ENCODE measurements at regions not wholly inside any gene's neighbourhood (a gene's known extent, or its start where the extent isn't known, plus 50 kb on each side); places are given as distances from the start of the nearest gene placed in this dataset.

DNA sequence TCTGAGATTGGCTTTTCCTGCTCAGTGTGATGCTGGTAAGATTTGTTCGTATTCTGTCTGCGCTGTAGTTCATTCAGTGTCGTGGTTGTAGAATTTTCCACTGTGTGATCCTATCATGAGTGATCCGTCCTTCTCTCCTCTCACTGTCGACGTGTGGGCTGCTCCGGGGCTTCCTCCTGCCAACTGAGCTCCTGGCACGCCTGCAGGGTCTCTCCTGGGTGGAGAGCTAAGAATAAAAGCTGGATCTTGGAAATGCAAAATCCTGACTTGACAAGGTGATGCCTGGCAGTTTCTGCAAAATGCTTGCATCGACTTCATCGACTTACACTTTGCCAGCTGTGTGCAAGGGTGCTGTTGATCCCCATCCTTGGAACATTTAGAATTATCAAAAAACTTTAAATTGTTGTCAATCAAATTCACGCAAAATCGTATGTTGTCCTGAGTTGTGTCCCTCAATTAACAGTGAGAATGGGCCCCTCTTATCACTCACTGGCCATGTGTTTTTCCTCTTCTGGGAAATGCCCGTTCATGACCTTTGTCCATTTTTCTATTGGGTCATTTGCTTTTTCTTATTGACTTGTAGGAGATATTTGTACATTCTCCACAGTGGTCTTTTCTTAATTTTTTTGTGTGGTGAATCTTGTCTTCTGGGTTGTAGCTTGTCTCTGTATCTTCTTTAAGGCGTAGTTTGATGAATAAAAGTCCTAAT lies 125.5 kb downstream of the CRYAA start:
- Mint-ChIP-seq H3K4me3 (no peak overlapping the region), H3K27ac (no peak overlapping the region), H3K4me1 (no peaks in the 10 kb centered on the region), H3K36me3 (peaks cover 0 to under 1% (median 0%) of the 10 kb centered on the region in 3 donors), H3K9me3 (peaks cover 0 to 3% (median 0%) of the 10 kb centered on the region in 6 donors), H3K27me3 (ENCODE audit: low read depth in 3 of 3) (peaks cover 1 to 12% (median 7%) of the 10 kb centered on the region in 3 donors)
- no peak for DNase-seq

DNA sequence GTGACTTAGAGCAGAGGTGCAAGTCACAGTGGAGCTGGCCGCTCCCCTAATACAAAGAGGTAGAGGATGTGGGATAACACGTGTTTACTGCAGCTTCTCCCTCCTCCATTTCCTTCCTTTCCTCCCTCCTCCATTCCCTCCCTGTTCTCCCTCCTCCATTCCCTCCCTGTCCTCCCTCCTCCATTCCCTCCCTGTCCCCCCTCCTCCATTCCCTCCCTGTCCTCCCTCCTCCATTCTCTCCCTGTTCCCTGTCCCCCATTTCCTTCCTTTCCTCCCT lies 124.0 kb downstream of the CRYAA start:
- Mint-ChIP-seq H3K4me3 (no peak overlapping the region), H3K9me3 (peaks cover 0 to 3% (median 0%) of the 10 kb centered on the region in 6 donors), H3K27ac (peak overlapping the region in 1 of 6 donors; percentile 17), H3K36me3 (peaks cover 0 to 2% (median 0%) of the 10 kb centered on the region in 3 donors), H3K4me1 (no peaks in the 10 kb centered on the region), H3K27me3 (ENCODE audit: low read depth in 3 of 3) (peaks cover 0 to 12% (median 2%) of the 10 kb centered on the region in 3 donors)
- DNase-seq: no peak

DNA sequence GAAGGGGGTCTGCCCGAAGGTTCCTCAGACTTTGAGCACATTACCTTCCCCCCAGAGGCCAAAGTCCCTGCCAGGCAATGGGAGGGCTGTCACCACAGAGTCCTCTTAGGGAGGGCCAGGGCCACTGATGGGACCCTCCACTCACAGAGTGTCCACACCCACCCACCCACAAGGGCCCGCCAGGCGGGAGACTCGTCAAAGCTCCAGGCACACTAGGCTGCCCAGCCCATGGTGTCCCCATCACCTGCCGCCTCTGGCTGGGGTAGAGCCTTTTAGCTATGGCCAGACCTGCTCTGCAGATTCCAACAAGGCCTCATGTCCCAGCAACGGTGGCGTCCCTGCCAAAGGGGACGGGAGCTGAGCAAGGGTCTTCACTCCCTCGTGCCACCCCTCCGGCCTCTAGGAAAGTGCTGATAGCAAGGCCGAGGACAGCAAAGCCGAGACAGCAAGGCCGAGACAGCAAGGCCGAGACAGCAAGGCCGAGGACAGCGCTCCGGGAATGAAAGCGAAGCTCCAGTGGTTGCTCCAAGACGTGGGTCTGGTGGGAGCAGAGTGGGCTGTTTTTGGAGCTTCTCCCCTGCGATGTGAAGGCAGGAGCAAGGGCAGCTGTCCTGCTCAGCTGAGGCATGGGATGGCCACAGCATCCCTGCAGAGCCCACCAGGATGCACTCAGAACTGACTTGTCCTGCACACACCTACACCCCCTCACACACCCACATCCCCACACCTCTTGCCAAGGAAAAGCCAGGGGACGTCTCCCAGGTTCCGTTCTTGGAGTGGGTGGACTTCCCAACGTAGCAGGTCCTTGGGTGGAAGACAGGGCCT lies 123.4 kb downstream of the CRYAA start:
- Mint-ChIP-seq H3K36me3 (peaks cover 0 to 2% (median 0%) of the 10 kb centered on the region in 3 donors), H3K4me3 (no peak overlapping the region), H3K27ac (peak overlapping the region in 1 of 6 donors; percentile 17), H3K9me3 (peaks cover 0 to 3% (median 0%) of the 10 kb centered on the region in 6 donors), H3K27me3 (ENCODE audit: low read depth in 3 of 3) (peaks cover under 1 to 12% (median 2%) of the 10 kb centered on the region in 3 donors), H3K4me1 (no peaks in the 10 kb centered on the region)
- DNase-seq: no peak

DNA sequence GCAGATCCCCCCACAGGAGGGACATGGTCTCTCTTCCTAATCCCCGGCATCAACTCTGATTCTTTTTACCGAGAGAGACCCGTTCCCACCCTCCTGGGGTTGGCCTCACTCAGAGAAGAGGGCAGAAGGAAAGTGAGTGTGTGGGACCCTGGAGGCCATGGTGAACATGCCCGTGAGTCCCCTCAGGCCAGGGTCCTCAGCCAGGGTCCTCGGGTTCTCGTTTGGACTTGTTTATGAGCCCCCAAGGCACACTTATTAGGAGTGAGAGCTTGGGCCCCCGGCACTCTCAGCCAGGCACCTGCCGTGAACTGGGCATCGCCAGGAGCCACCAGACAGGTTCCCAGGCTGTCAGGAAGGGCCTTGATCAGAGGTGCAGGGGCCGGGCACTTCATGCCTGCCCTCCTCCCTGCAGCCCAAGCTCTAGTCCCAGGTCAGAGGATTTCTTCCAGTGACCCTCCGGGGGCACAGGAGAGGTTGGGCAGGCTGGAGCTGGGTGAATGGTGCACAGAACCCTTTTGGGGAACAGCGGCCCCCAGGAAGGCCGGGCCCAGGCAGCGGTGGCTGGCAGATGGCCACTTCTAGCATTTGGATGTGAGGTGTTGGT lies 122.6 kb downstream of the CRYAA start:
- DNase-seq: no peak
- H3K27me3 Mint-ChIP-seq (ENCODE audit: low read depth in 3 of 3): peaks cover 2 to 12% (median 2%) of the 10 kb centered on the region in 3 donors
- no peak overlapping the region for H3K27ac Mint-ChIP-seq
- no peak overlapping the region for H3K4me3 Mint-ChIP-seq
- H3K36me3 Mint-ChIP-seq: peaks cover 0 to 2% (median 0%) of the 10 kb centered on the region in 3 donors
- H3K9me3 Mint-ChIP-seq: peaks cover 0 to 3% (median 0%) of the 10 kb centered on the region in 6 donors
- H3K4me1 Mint-ChIP-seq: no peaks in the 10 kb centered on the region

DNA sequence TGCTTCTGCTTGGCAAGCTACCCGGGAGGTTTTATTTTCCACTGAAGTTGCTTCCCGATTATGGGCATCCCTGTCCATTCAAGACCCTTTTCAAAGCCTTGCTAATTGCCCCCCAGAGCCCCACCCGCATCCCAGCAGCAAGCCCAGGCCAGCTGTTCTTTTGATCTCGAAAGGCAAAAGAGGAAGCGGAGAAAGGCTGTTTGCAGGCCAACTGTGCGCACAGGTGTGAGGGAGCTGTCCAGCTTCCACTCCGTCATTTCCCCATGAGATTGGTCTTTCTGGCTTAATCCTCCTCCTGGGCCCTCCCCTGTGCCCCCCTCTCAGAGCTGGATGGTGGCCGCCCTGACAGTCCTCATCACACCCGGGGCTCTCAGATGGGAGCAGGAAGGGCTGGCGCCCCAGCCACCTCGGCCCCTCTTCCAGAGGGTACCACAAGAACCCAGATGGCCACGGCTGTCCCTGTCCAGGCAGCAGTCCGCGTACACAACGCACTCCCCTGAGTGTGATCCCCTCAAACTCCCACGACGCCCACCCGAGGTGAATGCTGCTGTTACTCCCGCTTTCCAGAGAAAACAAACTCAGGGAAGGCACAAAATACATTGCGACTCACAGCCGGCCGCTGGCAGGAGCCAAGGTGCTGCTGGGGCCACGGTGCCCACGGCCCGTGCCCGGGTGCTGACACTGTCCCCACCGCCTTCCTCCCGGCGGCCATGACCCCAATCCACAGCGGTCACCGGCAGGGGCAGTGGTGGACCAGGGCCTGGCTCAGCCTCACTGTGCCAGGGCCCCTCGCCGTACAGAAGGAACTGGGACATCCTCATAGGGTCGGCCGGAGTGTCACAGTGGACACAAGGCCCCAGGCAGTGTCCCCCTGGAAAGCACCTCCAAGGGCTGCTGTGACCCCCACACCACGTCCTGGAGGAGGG lies 121.9 kb downstream of the CRYAA start:
- H3K4me3 Mint-ChIP-seq: no peak overlapping the region
- H3K4me1 Mint-ChIP-seq: no peaks in the 10 kb centered on the region
- peaks cover 2 to 10% (median 2%) of the 10 kb centered on the region in 3 donors for H3K27me3 Mint-ChIP-seq (ENCODE audit: low read depth in 3 of 3)
- peaks cover 0 to 2% (median 0%) of the 10 kb centered on the region in 6 donors for H3K9me3 Mint-ChIP-seq
- no peak overlapping the region for H3K27ac Mint-ChIP-seq
- H3K36me3 Mint-ChIP-seq: peaks cover 0 to 2% (median 0%) of the 10 kb centered on the region in 3 donors
- no peak for DNase-seq

DNA sequence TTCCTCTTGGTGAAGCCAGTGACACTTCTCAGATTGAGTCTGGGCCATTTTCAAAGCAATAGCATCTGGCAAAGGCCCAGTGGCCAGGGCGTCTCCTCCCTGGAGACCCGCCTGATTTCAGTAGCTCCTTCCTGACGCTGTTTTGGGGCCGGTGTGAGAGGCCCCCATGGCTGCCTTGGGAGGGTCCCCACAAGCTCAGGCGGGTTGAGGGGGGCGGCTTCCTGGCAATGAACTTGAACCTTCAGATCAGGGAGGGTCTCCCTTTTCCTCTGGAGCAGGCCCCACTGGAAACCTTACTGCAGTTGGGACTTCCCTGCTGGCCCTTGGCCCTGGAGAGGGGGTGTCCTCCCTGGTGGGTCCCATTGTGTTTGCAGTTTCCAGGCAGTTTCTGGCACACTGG lies 121.2 kb downstream of the CRYAA start:
- Mint-ChIP-seq H3K4me1 (no peaks in the 10 kb centered on the region), H3K27me3 (ENCODE audit: low read depth in 3 of 3) (peaks cover 2 to 6% (median 2%) of the 10 kb centered on the region in 3 donors), H3K4me3 (no peak overlapping the region), H3K9me3 (no peaks in the 10 kb centered on the region), H3K36me3 (peaks cover 0 to 2% (median 0%) of the 10 kb centered on the region in 3 donors), H3K27ac (no peak overlapping the region)
- DNase-seq: no peak

DNA sequence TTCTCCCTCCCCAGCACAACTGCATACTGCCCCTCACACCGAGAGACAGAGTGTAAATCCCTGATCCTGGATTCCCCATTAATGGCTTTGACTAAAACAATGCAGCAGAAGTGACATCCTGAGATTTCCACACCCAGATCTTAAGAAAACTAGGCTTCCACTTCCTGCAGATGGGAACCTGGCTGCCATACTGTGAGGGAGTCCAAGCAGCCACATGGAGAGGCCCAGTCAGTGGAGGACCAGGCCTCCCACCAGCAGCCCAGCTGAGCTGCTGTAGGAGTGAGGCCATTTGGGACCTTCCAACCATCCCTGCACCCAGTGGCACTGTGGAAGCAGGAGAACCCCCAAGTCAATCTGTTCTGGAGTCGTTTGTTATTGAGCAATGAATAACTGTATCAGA lies 120.6 kb downstream of the CRYAA start:
- Mint-ChIP-seq H3K4me1 (no peaks in the 10 kb centered on the region), H3K27ac (no peak overlapping the region), H3K4me3 (no peak overlapping the region), H3K36me3 (peaks cover 0 to 2% (median 0%) of the 10 kb centered on the region in 3 donors), H3K27me3 (ENCODE audit: low read depth in 3 of 3) (peaks cover 2 to 6% (median 2%) of the 10 kb centered on the region in 3 donors), H3K9me3 (no peaks in the 10 kb centered on the region)
- DNase-seq: no peak

DNA sequence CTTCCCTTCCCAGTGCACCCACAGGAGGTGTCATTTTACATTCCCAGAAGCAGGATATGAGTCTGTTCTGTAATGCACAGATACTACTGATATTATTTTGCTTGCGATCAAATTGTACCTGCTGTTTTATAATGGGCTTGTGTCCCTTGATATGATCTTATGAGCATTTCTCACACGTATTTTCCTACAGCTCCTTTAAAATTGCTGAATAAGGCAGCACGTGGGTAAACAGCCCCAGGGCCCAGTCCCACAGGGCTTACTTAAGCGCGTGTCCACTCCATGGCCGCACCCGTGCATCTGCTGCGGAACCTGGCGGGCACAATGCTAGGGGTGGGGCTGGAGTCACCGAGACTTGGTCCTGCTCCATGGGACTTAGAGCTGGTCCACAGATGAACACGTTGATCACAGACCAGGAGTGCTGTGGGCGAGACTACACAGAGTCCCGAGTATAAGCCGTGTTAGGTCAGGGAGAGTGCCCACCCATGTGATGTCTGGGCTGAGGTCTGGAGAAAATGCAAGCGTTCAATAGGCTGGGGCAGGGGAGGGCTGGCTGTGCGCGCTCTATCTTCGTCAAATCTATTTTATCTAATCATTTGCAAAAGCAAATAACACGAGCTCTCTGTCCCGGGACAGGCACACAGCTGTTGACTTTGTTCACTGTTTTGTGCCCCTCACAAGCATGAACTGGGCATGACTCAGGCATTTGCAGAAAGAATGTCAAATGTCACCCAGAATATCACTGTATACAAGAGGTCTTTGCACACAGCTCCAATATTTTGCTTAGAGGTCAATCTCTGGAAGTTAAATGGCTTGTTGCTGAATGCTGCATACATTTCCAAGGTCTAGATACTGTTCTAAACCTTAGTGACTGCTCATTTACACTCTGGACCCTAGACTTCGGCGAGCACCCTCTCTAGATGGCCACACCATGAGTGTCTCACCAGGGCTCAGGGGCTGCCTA lies 119.3 kb downstream of the CRYAA start:
- Mint-ChIP-seq H3K4me1 (no peaks in the 10 kb centered on the region), H3K27ac (no peak overlapping the region)

DNA sequence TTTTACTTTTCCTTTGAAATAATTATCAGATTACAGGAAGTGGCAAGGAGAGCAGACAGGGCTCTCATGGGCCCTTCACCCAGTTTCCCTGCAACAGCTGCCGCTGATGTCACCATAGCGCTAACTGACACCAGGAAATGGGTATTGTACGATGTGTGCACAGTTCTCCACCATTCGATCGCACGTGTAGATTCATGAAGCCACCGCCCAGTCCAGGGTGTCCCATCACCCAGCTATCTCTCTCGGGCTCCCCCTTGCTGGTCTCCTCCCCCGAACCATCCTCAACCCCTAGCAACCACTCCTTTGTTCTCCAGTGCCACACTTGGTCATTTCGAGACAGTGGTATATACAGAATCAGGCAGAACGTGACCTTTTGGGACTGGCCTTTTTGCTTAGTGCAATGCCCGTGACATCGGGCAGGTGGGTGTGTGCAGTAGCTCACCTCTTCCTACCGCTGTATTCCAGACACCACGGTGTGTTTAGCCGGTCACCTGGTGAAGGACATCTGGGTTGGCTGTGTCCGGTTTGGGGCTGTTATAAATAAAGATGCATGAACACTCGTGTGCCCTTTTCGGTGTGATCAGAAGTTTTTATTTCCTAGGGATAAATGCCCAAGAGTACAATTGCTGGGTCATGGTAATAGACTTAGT lies 118.4 kb downstream of the CRYAA start:
- Mint-ChIP-seq H3K4me1 (no peaks in the 10 kb centered on the region), H3K27ac (no peak overlapping the region), H3K4me3 (no peak overlapping the region), H3K9me3 (no peaks in the 10 kb centered on the region), H3K36me3 (peaks cover 0 to 2% (median 0%) of the 10 kb centered on the region in 3 donors), H3K27me3 (ENCODE audit: low read depth in 3 of 3) (peaks cover 2 to 3% (median 2%) of the 10 kb centered on the region in 3 donors)
- DNase-seq: no peak

More for the DNA sequence above, 119.3 kb downstream of the CRYAA start:
- Mint-ChIP-seq H3K36me3 (peaks cover 0 to 2% (median 0%) of the 10 kb centered on the region in 3 donors), H3K9me3 (no peaks in the 10 kb centered on the region), H3K4me3 (no peak overlapping the region), H3K27me3 (ENCODE audit: low read depth in 3 of 3) (peaks cover 2 to 3% (median 2%) of the 10 kb centered on the region in 3 donors)
- no peak for DNase-seq

DNA sequence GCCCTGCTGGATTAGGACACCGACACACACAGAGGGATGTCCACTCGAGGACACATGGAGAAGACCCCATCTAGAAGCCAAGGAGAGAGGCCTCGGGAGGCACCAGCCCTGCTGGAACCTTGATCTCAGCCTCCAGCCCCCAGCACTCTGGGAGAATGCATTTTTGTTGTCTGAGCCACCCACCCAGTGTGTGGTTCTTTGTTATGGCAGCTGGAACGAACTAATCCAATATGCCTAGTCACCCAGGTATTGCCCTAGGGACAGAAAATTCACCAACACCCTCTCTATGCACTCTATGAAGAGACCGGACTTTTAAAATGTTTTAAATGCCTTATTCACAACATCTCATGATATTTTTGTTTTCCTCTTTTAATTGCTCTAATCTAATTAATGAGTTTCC lies 117.4 kb downstream of the CRYAA start:
- Mint-ChIP-seq H3K4me3 (no peak overlapping the region), H3K27me3 (ENCODE audit: low read depth in 3 of 3) (peaks cover 2 to 3% (median 2%) of the 10 kb centered on the region in 3 donors), H3K4me1 (no peaks in the 10 kb centered on the region), H3K9me3 (no peaks in the 10 kb centered on the region), H3K36me3 (peaks cover 0 to 2% (median 0%) of the 10 kb centered on the region in 3 donors), H3K27ac (no peak overlapping the region)
- DNase-seq: no peak

DNA sequence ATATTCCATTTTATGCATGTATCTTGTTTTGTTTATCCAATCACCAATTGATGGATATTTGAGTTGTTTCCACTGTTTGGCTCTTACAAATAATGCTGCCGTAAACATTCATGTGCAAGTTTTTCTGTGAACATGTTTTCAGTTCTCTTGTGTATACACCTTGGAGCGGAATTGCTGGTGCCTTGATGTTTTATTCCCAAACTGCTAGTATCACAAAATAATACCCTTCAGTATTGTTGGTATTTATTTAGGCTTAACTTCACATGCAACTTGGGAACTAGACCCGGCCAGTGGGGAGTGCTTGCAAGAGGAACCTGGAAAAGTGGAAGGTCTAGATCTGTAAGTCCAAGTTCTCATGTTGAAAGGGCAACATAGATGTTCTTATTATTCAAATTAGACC lies 115.9 kb downstream of the CRYAA start:
- H3K9me3 Mint-ChIP-seq: no peaks in the 10 kb centered on the region
- peaks cover 1 to 2% (median 2%) of the 10 kb centered on the region in 3 donors for H3K27me3 Mint-ChIP-seq (ENCODE audit: low read depth in 3 of 3)
- peaks cover 0 to 2% (median 0%) of the 10 kb centered on the region in 3 donors for H3K36me3 Mint-ChIP-seq
- H3K4me1 Mint-ChIP-seq: no peaks in the 10 kb centered on the region
- no peak overlapping the region for H3K27ac Mint-ChIP-seq
- no peak overlapping the region for H3K4me3 Mint-ChIP-seq
- DNase-seq: no peak

DNA sequence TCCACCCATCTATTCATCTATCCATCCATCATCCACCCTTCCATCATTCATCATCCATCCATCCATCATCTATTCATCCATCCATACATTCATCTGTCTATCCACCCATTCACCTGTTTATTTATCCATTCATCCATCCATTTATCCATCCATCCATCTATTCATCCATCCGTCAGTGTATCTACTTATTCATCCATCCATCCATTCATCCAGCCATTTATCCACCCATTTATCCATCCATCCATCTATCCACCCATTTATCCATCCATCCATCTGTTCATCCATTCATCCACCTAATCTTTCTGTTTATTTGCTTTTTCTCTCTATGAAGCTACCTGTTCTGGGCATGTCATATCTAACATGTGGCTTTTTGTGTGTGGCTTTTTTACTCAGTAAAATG lies 115.4 kb downstream of the CRYAA start:
- Mint-ChIP-seq H3K9me3 (no peaks in the 10 kb centered on the region), H3K4me3 (no peak overlapping the region), H3K27ac (no peak overlapping the region), H3K4me1 (no peaks in the 10 kb centered on the region), H3K36me3 (peaks cover 0 to 1% (median 0%) of the 10 kb centered on the region in 3 donors), H3K27me3 (ENCODE audit: low read depth in 3 of 3) (peaks cover under 1 to 2% (median 1%) of the 10 kb centered on the region in 3 donors)
- DNase-seq: no peak
